Epithelial cell of proximal tubule (primary cell): ENCODE measurements at regions not wholly inside any gene's neighbourhood (a gene's known extent, or its start where the extent isn't known, plus 50 kb on each side); places are given as distances from the start of the nearest gene placed in this dataset.
"Not testable (repeated sequence)": the region's sequence is repeated elsewhere in the genome, so short reads cannot be mapped to it uniquely, and the experiment has no call there.

Experiments
- DNase-seq: peaks from one replicate; pipeline ENCODE4 v3.0.0-alpha.2; 2011; ENCODE audit warnings: low read depth
- H3K4me3 ChIP-seq: 2 replicates; pipeline ENCODE4 v1.5.1; 2011; ENCODE audit warnings: low read depth, mild to moderate bottlenecking, low read length
- CTCF ChIP-seq: conservative IDR thresholded peaks from 2 replicates; pipeline ENCODE4 v1.5.1; 2012; ENCODE audit warnings: low read depth, mild to moderate bottlenecking, low read length

- peak; percentile 39 for TF ChIP-seq CTCF
- no peak overlapping the region for H3K4me3 ChIP-seq
- DNase-seq = no peak
Measured at GRCh38 chr6:80523531-80523997, 417.1 kb downstream of the BCKDHB start.

GRCh38 chr6:80523010-80523409 is 416.5 kb downstream of the BCKDHB start:
- TF ChIP-seq CTCF = no peak
- no peak overlapping the region for H3K4me3 ChIP-seq
- DNase-seq = no peak

GRCh38 chr6:80522576-80522975 is 416.1 kb downstream of the BCKDHB start:
- no peak for TF ChIP-seq CTCF
- no peak overlapping the region for H3K4me3 ChIP-seq
- DNase-seq = no peak

GRCh38 chr6:80519811-80520594 is 413.5 kb downstream of the BCKDHB start:
- no peak for TF ChIP-seq CTCF
- no peak overlapping the region for H3K4me3 ChIP-seq
- DNase-seq = no peak

- no peak for TF ChIP-seq CTCF
Measured at GRCh38 chr6:80517525-80517924, 411.1 kb downstream of the BCKDHB start.

GRCh38 chr6:80510521-80510920 is 404.1 kb downstream of the BCKDHB start:
- not testable (repeated sequence) for H3K4me3 ChIP-seq, DNase-seq

More at GRCh38 chr6:80517525-80517924, 411.1 kb downstream of the BCKDHB start:
- no peak for DNase-seq
- H3K4me3 ChIP-seq = no peak overlapping the region

- no peak for DNase-seq
- H3K4me3 ChIP-seq = no peak overlapping the region
Measured at GRCh38 chr6:80508885-80509630, 402.6 kb downstream of the BCKDHB start.

More at GRCh38 chr6:80508885-80509630, 402.6 kb downstream of the BCKDHB start:
- no peak for TF ChIP-seq CTCF
